ENCODE measurements at regions not wholly inside any gene's neighbourhood (a gene's known extent, or its start where the extent isn't known, plus 50 kb on each side); places are given as distances from the start of the nearest gene placed in this dataset.

GRCh38 chr11:40062616-40063015 is 1396.8 kb downstream of the LRRC4C start:
- ATAC-seq (no peak), DNase-seq (no peak)
- no peaks in the 10 kb centered on the region for H3K4me1 Mint-ChIP-seq
- no peaks in the 10 kb centered on the region for H3K27me3 Mint-ChIP-seq
- peaks cover 18% of the 10 kb centered on the region for H3K9me3 Mint-ChIP-seq
- H3K4me3 Mint-ChIP-seq: no peak overlapping the region
- no peaks in the 10 kb centered on the region for H3K36me3 Mint-ChIP-seq (ENCODE audit: low read depth)
- H3K27ac Mint-ChIP-seq: no peak overlapping the region

GRCh38 chr11:40061221-40061620 is 1398.2 kb downstream of the LRRC4C start:
- no peaks in the 10 kb centered on the region for H3K36me3 Mint-ChIP-seq (ENCODE audit: low read depth)
- H3K27ac Mint-ChIP-seq: no peak overlapping the region
- H3K27me3 Mint-ChIP-seq: no peaks in the 10 kb centered on the region
- ATAC-seq: no peak
- no peak overlapping the region for H3K4me3 Mint-ChIP-seq
- H3K4me1 Mint-ChIP-seq: no peaks in the 10 kb centered on the region
- no peak for DNase-seq
- peaks cover 18% of the 10 kb centered on the region for H3K9me3 Mint-ChIP-seq

- ATAC-seq (no peak), DNase-seq (no peak)
- Mint-ChIP-seq H3K4me1 (no peaks in the 10 kb centered on the region), H3K36me3 (ENCODE audit: low read depth) (no peaks in the 10 kb centered on the region), H3K27ac (no peak overlapping the region), H3K9me3 (peaks cover 19% of the 10 kb centered on the region), H3K4me3 (no peak overlapping the region), H3K27me3 (no peaks in the 10 kb centered on the region)
Observed at GRCh38 chr11:40054631-40055030, 1404.8 kb downstream of the LRRC4C start.

GRCh38 chr11:40045312-40045711 is 1414.1 kb downstream of the LRRC4C start:
- DNase-seq (no peak), ATAC-seq (no peak)
- H3K9me3 Mint-ChIP-seq: peaks cover 26% of the 10 kb centered on the region
- no peak overlapping the region for H3K4me3 Mint-ChIP-seq
- H3K36me3 Mint-ChIP-seq (ENCODE audit: low read depth): no peaks in the 10 kb centered on the region
- H3K27me3 Mint-ChIP-seq: no peaks in the 10 kb centered on the region
- H3K4me1 Mint-ChIP-seq: no peaks in the 10 kb centered on the region
- no peak overlapping the region for H3K27ac Mint-ChIP-seq

- ATAC-seq (no peak), DNase-seq (no peak)
- Mint-ChIP-seq H3K4me1 (no peaks in the 10 kb centered on the region), H3K27me3 (no peaks in the 10 kb centered on the region), H3K27ac (no peak overlapping the region), H3K4me3 (no peak overlapping the region), H3K9me3 (peaks cover 16% of the 10 kb centered on the region), H3K36me3 (ENCODE audit: low read depth) (no peaks in the 10 kb centered on the region)
Observed at GRCh38 chr11:40037005-40037404, 1422.4 kb downstream of the LRRC4C start.

- ATAC-seq (no peak), DNase-seq (no peak)
- Mint-ChIP-seq H3K4me3 (no peak overlapping the region), H3K4me1 (no peaks in the 10 kb centered on the region), H3K27me3 (no peaks in the 10 kb centered on the region), H3K27ac (no peak overlapping the region), H3K36me3 (ENCODE audit: low read depth) (no peaks in the 10 kb centered on the region), H3K9me3 (peaks cover 13% of the 10 kb centered on the region)
Observed at GRCh38 chr11:40032331-40032730, 1427.1 kb downstream of the LRRC4C start.

- ATAC-seq (no peak), DNase-seq (no peak)
- Mint-ChIP-seq H3K9me3 (peaks cover 5% of the 10 kb centered on the region), H3K36me3 (ENCODE audit: low read depth) (no peaks in the 10 kb centered on the region), H3K4me1 (no peaks in the 10 kb centered on the region), H3K27ac (no peak overlapping the region), H3K27me3 (no peaks in the 10 kb centered on the region), H3K4me3 (no peak overlapping the region)
Observed at GRCh38 chr11:40030867-40031266, 1428.6 kb downstream of the LRRC4C start.

- Mint-ChIP-seq H3K27me3 (no peaks in the 10 kb centered on the region), H3K4me3 (no peak overlapping the region)
Observed at GRCh38 chr11:40029391-40029790, 1430.1 kb downstream of the LRRC4C start.

GRCh38 chr11:40027720-40028119 is 1431.7 kb downstream of the LRRC4C start:
- Mint-ChIP-seq H3K27me3 (no peaks in the 10 kb centered on the region), H3K27ac (no peak overlapping the region), H3K4me1 (no peaks in the 10 kb centered on the region), H3K9me3 (peaks cover 12% of the 10 kb centered on the region), H3K36me3 (ENCODE audit: low read depth) (no peaks in the 10 kb centered on the region), H3K4me3 (no peak overlapping the region)
- no peak for ATAC-seq
- DNase-seq: no peak

More at GRCh38 chr11:40029391-40029790, 1430.1 kb downstream of the LRRC4C start:
- DNase-seq (no peak), ATAC-seq (no peak)
- Mint-ChIP-seq H3K27ac (no peak overlapping the region), H3K9me3 (peaks cover 9% of the 10 kb centered on the region), H3K36me3 (ENCODE audit: low read depth) (no peaks in the 10 kb centered on the region), H3K4me1 (no peaks in the 10 kb centered on the region)

- no peaks in the 10 kb centered on the region for H3K36me3 Mint-ChIP-seq (ENCODE audit: low read depth)
- no peaks in the 10 kb centered on the region for H3K4me1 Mint-ChIP-seq
- peaks cover 20% of the 10 kb centered on the region for H3K9me3 Mint-ChIP-seq
- no peak for ATAC-seq
- no peaks in the 10 kb centered on the region for H3K27me3 Mint-ChIP-seq
- H3K27ac Mint-ChIP-seq: no peak overlapping the region
- H3K4me3 Mint-ChIP-seq: no peak overlapping the region
- DNase-seq: no peak
Observed at GRCh38 chr11:40023724-40024123, 1435.7 kb downstream of the LRRC4C start.

- Mint-ChIP-seq H3K9me3 (peaks cover 2% of the 10 kb centered on the region), H3K4me3 (no peak overlapping the region), H3K4me1 (no peaks in the 10 kb centered on the region), H3K36me3 (ENCODE audit: low read depth) (no peaks in the 10 kb centered on the region), H3K27me3 (no peaks in the 10 kb centered on the region), H3K27ac (no peak overlapping the region)
- no peak for ATAC-seq
- no peak for DNase-seq
Observed at GRCh38 chr11:40010011-40010410, 1449.4 kb downstream of the LRRC4C start.

- no peak for DNase-seq
- H3K36me3 Mint-ChIP-seq (ENCODE audit: low read depth): no peaks in the 10 kb centered on the region
- H3K27me3 Mint-ChIP-seq: no peaks in the 10 kb centered on the region
- peaks cover 24% of the 10 kb centered on the region for H3K9me3 Mint-ChIP-seq
- no peak overlapping the region for H3K4me3 Mint-ChIP-seq
- ATAC-seq: no peak
- H3K4me1 Mint-ChIP-seq: no peaks in the 10 kb centered on the region
- no peak overlapping the region for H3K27ac Mint-ChIP-seq
Observed at GRCh38 chr11:39992551-39992950, 1466.9 kb downstream of the LRRC4C start.

- Mint-ChIP-seq H3K9me3 (peaks cover 26% of the 10 kb centered on the region), H3K27ac (no peak overlapping the region), H3K4me1 (no peaks in the 10 kb centered on the region), H3K27me3 (no peaks in the 10 kb centered on the region), H3K4me3 (no peak overlapping the region), H3K36me3 (ENCODE audit: low read depth) (no peaks in the 10 kb centered on the region)
- no peak for ATAC-seq
- no peak for DNase-seq
Observed at GRCh38 chr11:39990421-39990831, 1469.0 kb downstream of the LRRC4C start.

- ATAC-seq (no peak), DNase-seq (no peak)
- Mint-ChIP-seq H3K36me3 (ENCODE audit: low read depth) (no peaks in the 10 kb centered on the region), H3K9me3 (peaks cover 11% of the 10 kb centered on the region), H3K4me3 (no peak overlapping the region), H3K4me1 (no peaks in the 10 kb centered on the region), H3K27ac (no peak overlapping the region), H3K27me3 (no peaks in the 10 kb centered on the region)
Observed at GRCh38 chr11:39975091-39975490, 1484.4 kb downstream of the LRRC4C start.

- H3K4me1 Mint-ChIP-seq: no peaks in the 10 kb centered on the region
- H3K27me3 Mint-ChIP-seq: no peaks in the 10 kb centered on the region
- DNase-seq (no peak), ATAC-seq (no peak)
- no peak overlapping the region for H3K4me3 Mint-ChIP-seq
- peaks cover 11% of the 10 kb centered on the region for H3K9me3 Mint-ChIP-seq
- H3K36me3 Mint-ChIP-seq (ENCODE audit: low read depth): no peaks in the 10 kb centered on the region
- H3K27ac Mint-ChIP-seq: no peak overlapping the region
Observed at GRCh38 chr11:39972461-39972860, 1487.0 kb downstream of the LRRC4C start.

GRCh38 chr11:39971938-39972337 is 1487.5 kb downstream of the LRRC4C start:
- Mint-ChIP-seq H3K27me3 (no peaks in the 10 kb centered on the region), H3K4me1 (no peaks in the 10 kb centered on the region), H3K4me3 (no peak overlapping the region), H3K36me3 (ENCODE audit: low read depth) (no peaks in the 10 kb centered on the region), H3K27ac (no peak overlapping the region), H3K9me3 (peaks cover 11% of the 10 kb centered on the region)
- no peak for DNase-seq
- no peak for ATAC-seq
